Superior temporal gyrus (tissue), 1 donor: ENCODE measurements at regions not wholly inside any gene's neighbourhood (a gene's known extent, or its start where the extent isn't known, plus 50 kb on each side); places are given as distances from the start of the nearest gene placed in this dataset.
"Not testable (repeated sequence)": the region's sequence is repeated elsewhere in the genome, so short reads cannot be mapped to it uniquely, and the experiment has no call there.

Experiments
- DNase-seq: peaks from one replicate; pipeline ENCODE4 v3.0.0-alpha.2; 2016; ENCODE audit errors: extremely low spot score

DNA sequence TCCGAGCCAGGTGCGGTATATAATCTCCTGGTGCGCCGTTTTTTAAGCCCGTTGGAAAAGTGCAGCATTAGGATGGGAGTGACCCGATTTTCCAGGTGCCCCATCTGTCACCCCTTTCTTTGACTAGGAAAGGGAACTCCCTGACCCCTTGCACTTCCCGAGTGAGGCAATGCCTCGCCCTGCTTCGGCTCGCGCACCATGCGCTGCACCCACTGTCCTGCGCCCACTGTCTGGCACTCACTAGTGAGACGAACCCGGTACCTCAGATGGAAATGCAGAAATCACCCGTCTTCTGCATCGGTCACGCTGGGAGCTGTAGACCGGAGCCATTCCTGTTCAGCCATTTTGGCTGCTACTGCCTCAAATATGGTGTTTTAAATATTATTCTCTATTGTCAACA lies 198.0 kb downstream of the MEIS1 start:
- DNase-seq = not testable (repeated sequence)

DNA sequence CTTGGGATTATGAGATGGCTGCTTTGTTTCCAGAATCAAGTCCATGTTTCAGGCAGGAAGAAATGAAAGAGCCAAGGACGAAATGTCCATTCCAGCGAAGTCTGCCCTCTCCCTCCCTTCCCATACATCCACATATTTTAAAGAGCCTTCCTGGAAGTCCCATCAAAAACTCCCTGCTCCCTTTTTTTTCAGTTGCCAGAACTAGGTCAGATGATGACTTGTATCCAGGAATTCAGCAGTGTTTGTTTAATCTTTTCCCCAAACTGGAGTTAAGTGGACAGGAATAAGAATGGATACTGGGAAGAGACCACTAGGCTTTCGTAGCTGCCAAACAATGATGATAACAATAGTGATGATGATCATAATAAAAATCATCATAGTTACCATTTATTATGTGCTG lies 198.7 kb downstream of the MEIS1 start:
- DNase-seq = no peak

DNA sequence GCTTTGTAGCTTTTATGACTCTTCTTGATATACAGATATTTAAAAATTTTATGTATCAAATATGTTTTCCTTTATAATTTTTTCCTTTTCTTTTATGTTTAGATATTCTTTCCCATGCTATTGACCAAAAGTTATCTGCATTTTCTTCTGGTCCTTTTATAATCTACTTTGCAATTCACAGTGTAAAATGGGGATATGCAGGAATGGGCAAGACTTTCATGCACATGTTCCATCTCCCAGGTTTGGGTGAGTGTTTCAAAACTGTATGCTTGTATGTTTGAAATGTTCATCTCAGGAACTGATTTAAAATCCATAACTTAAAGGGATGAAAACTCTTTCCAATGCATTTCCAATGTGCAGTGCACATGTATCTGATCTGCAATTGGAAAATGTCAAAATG lies 199.9 kb downstream of the MEIS1 start:
- DNase-seq = no peak

DNA sequence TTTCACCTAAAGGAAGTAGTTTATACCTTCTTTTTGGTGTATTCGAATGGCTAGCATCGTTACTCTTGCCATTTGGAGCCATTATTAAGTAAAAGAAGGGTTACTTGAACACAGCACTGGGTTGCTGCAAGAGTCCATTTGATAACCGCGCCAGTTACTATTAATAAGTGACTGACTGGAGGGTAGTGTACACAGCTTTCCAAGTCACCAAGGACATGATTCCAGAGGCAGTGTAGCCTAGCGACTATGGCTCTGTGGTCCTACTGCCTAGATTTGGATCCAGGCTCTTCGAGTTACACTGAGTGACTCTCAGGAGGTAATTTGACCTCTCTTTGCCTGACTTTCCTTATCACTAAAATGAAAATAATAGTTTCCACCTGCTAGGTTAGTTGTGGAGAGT lies 206.8 kb downstream of the MEIS1 start:
- DNase-seq = no peak

DNA sequence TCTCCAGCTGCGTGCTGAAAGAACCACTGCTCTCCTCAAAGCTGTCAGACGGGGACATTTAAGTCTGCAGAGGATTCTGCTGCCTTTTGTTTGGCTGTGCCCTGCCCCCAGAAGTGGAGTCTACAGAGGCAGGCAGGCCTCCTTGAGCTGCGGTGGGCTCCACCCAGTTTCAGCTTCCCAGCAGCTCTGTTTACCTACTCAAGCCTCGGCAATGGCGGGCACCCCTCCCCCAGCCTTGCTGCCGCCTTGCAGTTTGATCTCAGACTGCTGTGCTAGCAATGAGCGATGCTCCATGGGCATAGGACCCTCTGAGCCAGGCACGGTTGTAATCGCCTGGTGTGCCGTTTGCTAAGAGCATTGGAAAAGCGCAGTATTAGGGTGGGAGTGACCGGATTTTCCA lies 213.2 kb downstream of the MEIS1 start:
- DNase-seq = not testable (repeated sequence)

DNA sequence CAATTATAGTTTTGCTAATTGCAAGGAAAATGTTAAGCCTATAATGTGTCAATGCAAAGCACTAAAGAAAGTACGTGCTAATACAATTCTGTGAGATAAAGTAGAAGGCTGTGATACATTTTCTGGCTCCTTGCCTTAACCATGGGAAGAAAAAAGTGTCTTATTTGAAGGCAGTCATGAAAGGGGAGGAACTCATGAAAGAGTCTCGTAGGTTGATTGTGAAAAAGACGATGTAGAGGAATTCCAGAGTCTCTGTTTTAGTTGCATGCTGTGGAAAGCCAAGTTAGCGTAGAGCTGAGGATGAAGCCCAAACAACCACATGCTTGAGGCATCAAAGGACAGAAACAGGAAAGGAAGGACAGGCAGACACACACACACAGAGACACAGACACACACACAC lies 214.1 kb downstream of the MEIS1 start:
- DNase-seq = no peak

DNA sequence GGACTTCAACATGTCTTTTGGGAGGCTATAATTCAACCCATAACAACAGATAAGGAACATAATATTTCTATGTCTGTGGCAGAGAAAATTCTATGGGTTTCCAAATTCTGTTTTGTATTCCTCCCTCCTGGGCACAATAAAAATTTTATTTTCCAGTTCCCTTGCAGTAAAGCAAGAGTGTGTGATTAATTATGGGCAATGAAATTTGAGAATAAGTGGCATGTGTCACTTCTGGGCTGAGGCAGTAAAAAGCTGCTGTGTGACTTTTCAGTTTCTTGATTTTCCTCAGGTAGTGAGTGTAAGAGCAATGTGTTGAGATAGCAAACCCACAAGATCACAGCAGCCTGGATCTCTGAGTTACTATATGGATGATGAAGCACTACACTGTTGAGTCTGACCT lies 216.4 kb downstream of the MEIS1 start:
- DNase-seq = no peak

DNA sequence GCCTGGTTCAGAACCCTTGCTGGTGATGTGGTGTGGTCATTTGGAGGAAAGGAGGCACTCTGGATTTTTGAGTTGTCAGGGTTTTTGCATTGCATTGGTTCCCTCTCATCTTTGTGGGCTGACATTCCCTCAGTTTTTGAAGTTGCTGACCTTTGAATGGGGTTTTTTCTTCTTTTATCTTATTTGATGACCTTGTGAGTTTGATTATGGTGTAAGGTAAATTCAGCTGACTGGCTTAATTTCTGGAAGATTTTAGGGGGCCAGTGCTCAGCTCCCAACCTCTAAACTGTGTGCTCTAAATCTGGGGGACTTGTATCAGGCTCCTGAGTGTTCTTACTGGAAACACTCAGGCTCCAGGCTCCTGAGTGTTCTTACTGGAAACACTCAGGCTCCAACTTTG lies 225.9 kb downstream of the MEIS1 start:
- DNase-seq = no peak

DNA sequence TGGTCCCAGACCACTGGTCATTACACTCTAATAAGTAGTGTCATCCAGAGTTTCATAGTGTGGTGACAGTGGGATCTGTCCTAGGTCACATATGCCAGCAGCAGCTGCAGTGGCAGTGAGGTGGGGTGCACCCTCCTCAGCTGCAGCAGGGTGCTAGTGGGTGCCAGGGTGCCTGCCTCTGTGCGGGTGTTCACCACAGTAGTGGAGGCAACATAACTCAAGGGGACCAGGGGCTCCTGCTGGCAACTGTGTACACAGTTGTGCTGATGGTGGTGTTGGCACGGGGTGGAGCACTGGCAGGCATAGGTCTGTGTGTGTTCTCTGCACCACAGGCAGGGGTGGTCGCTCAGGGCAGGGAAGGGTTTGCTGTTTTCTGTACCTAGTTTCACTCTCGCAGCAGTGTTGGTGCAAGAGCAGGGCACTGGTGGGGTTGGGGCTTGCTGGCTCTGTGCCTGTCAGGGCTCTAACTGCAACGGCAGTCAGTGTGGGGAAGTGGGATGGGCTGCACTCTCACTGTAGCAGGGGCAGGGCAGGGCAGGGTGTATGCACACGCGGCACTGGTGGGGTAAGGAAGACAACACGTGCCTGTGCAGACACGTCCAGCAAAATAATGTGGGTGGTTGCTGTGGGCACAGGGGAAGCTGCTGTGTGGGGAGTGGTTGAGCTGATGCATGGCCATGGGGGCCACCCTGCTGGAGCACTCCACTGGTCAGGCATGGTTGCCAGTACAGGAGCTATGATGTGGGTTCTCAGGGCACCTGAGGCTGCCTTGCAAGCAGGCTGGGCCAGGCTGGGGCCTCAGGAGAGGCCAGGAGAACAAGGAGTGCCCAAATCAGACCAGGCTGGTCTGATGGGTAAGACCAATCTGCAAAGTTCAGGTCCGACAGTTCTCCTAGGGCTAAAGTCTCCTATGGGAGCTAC lies 226.6 kb downstream of the MEIS1 start:
- no peak for DNase-seq

DNA sequence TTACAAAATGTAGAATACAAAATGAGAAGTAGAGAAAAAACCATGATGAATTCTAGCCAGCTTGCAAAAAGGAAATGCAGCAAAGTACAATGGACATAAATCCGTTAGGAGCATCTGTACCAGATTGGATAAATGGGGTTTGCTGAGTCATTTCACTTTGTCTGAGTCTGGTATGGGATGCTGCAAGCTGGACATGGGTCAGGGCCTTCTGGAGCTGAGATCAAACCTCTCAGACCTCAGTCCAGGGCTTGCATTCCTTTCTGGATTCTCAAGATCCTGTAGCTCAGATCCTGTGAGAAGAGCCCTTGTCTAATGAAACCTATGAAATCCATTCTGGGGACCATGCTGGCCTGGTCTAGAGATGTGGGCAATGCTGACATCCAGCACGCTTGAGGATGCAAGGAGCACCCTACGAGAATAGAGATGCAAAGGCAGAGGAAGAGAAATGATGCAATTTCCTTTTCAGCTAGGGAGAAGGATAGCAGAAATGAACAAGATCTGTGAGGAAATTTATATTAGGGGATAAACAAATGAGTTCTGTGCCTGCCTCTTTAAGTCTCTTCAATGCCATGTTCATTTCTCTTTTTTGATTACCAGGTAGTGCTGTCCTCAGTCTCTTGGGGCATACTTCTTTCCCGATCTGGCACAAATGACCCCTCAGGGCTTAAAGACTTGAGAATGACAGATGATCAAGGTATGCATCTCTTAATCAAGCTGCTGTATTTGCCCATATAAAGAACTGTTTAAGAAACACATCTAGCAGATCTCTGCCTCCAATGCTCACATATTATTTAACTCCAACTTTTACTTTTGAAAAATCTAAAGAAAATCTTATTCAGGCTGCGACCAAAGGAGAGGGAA lies 230.4 kb downstream of the MEIS1 start:
- no peak for DNase-seq

DNA sequence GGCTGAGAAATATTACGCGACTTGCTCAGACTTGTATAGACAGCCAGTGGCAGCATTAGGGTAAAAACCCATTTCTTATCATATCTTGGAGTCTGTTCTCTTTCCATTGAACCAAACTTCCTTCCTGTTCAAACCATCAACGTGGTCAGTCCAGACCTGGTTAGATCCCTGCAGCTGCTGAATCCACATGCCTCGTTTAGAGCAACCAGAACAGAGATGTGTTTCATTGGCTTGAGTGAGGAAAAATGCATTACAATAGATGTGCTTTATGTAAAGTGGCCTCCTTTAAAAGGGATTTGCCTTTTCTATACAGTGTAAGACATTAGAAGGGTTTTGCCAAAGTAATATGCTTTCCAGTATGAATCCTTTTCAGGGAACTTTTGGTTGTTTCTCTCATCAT lies 232.4 kb downstream of the MEIS1 start:
- no peak for DNase-seq

DNA sequence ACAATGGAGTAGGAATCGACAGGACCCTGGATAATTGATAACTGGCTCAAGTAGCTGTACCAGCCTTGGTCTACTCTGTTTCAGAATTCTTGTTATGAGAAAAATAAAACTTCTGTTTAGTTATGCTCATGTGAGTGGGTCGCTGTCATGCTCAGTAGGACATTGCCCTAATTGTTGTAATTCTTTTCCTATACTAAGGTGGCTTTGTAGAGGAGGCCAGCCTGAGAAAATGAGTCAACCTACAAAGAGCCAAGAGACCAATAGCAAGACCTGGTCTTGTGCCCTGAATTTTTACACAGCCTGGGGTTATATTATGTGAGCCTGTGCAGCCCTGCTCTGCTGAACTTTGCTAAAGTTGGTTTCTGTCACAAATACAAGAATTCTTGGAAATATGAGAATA lies 238.4 kb downstream of the MEIS1 start:
- DNase-seq = no peak

DNA sequence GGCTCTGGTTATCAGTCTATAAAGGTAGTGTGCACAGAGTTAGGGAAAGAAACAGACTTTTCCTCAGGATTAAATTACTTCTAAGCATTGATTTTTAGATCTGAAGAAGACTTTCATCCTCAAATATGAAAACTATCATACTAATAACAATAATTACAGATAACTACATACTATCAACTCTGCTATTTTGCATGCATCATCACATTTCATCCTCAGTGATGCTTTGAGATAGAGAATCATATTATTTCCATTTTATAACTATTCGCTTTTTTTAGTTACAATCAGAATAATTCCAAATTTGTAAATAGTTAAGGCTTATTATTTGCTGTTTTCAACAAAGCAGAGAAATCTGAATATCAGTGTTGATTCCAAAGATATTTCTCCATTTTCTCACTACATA lies 239.2 kb downstream of the MEIS1 start:
- DNase-seq = no peak

DNA sequence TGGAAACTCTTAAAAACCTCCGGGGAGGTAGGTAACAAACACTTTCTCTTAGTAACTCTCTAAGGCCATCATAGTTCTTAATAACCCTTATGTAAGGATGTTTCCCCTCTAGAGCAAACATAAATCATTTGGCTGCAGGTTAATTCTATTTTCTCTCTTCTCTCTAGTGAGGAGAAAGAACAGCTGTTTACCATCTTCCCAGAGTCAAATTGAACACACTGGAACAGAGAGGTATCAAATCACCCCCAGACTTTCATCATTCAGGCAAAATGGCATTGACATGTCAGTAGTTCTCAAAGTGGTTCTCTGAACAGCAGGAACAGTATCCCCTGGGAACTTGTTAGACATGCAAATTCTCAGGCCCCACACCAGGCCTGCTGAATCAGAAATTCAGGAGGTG lies 240.7 kb downstream of the MEIS1 start:
- no peak for DNase-seq

DNA sequence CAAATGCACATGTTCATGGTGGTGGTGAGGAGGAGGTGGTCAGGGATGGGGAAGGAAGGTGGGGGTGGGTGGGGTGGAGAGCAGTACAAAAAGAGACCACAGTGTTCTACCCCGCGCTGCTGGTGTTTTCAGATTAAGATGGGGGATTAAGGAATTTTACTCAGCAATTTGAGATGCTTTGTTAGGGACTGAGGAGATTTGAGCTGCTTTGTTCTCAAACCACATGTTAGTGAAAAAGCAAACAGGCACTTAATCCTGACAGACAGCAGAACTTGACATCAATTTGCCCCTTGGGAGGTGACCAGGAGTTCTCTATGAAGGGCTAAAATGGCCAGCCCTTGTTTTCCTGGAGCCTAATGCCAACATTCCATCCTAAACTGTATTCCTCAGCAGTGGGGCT lies 244.5 kb downstream of the MEIS1 start:
- DNase-seq = no peak

DNA sequence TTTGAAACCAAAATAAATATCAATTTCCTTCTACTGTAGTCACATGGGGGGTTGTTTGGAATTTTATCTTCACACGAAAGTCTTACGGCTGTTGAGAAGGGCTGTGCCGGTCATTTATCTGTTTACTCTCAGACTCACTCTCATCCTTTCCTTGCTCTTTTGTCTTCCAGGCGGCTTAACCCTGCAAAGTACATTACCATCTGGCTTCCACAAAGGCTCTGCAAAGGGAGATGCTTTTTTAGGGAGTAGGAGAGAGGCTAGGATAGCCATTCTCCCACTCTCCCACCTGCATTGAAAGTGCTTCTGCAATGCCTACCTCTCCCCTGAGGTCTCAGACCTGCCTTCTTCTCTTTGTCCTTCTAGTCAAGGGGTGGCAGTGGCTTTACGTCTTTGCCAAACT lies 247.6 kb downstream of the MEIS1 start:
- no peak for DNase-seq

DNA sequence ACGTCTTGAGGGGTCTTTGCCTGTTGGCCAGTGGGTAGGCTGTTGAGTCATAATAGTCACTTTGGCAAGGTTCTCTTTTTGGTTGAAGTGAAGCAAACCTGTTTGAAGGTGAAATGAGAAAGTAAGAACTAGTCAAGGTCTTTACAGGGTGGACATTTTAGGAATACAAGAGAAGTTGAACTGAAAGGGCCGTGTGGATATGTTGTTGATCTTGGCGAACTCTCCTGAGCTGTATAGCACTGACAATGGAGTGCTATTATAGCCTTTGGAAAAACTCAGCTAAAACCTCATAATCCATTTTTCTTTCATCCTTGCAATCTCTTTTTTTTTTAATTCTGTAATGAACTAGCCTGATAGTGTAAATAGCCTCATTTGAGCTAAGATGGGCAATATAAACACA lies 248.1 kb downstream of the MEIS1 start:
- no peak for DNase-seq

DNA sequence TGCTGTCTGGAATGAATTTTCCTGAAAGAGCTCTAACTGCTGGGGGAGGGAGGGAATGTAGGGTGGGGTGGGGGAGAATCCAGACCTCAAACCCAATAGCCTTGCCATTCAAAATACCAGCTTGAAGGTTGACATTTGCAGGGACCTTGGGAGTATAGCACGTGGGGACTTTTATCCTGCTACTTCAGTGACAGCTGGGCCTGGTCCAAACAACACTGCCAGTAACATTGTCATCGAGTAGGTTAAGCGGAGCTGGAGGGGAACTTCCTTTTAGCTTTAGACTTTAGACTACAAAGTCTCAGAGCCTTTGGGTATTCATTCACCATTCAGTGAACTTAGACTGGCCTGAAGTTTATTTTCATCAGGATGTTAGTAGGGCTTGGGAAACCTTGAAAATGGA lies 248.7 kb downstream of the MEIS1 start:
- no peak for DNase-seq

DNA sequence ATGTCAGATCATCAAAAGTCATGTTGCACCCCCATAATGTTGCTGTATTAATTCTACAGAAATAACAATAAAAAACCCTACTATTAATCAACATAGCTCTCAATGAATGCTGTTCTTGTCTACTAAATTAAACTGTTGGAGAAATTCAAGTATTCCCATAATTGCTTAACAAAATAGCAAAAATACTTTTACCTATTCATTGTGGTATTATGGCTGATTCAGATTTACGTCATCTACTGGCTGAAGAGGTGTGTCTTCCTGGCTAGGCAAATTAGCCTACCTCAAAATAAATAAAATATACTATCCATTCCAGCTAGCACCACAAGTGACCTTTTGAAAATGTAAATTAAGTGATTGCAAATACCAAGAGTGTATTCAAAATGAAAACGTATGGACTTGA lies 249.4 kb downstream of the MEIS1 start:
- no peak for DNase-seq

DNA sequence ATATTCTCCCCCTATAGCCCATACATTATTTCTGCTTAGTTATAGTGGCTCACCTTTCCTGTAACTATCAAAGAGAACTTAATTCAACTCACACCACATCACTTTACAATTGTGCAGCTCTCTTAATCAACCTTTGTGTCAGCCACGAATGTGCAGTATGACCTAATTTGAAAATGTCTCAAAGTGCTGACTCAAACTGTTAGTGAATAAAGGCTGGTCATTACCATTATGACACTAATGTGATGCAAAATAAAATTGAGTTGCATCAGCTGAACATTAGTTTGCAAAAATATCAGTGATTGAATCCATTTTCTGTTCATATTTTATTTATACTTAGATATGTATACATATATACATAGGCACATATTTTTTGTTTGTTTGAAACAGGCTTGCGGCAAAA lies 251.8 kb downstream of the MEIS1 start:
- no peak for DNase-seq

DNA sequence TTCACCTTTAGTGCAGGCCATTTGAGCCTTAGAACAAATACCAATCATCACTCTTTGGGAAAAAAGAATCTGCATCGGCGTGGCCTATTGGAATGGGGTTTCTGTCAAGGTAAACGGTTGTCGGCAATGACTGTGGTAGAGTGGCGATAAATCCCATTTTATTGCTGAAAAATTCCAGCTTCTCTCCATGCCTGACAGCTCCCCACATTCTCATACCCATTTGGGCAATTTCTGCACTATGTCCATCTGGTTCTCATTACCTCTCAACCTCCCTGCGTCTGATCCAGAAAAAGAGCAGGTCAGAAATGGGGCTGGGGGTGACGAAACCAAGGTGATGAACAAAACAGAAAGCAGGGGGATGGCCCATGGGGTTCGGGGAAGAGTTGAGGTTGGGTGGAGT lies 254.0 kb downstream of the MEIS1 start:
- no peak for DNase-seq

DNA sequence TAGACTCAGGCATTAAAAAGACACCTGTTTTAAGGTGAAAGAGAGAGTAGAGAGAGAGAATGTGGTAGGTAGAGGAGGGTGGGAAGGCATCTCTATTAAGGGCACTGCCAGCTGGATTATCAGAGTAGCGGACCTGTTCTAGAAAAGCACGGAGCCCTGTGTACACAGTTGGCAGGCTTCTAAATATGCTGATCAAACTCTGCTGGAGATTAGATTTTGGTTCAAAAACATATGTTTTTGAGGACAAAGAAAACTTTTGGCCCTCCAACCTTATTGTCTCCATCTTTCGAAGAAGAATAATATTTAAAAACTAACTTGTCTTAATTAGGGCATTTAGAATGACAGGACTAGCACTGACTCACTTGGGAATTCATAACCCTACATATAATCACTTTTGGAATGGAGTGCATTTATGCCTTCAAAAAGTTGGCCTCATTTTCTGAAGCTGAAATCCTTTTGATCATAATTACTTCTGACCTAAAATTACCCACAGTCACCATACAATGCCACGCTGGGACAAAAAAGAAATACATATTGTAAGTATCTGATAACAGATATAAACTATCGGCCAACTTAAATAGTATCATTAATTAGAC lies 254.6 kb downstream of the MEIS1 start:
- DNase-seq = no peak
